ENCODE measurements at regions not wholly inside any gene's neighbourhood (a gene's known extent, or its start where the extent isn't known, plus 50 kb on each side); places are given as distances from the start of the nearest gene placed in this dataset.

GRCh38 chr7:51644216-51644615 is 327.6 kb upstream of the COBL start:
- TF ChIP-seq CTCF (IDR thresholded peaks at IDR 0.05) (no peak), POLR2A (IDR thresholded peaks at IDR 0.05) (no peak)
- 69 to 78% methylated on average over 2 of the region's 2 CpGs for WGBS, 2 donors
- intact Hi-C loops (cut with DNase I; ENCODE audit: low total_unique reads), result no loop called here
- no peak overlapping the region for H3K4me3 ChIP-seq (ENCODE audit: low read depth, poor library complexity, severe bottlenecking)
- no peak for DNase-seq (ENCODE audit: low spot score in 2 of 2)

GRCh38 chr7:51640841-51641240 is 324.2 kb upstream of the COBL start:
- no peak overlapping the region for H3K4me3 ChIP-seq (ENCODE audit: low read depth, poor library complexity, severe bottlenecking)
- WGBS, 2 donors, result 71 to 72% methylated on average over 9 of the region's 9 CpGs
- TF ChIP-seq POLR2A (IDR thresholded peaks at IDR 0.05) (no peak), CTCF (IDR thresholded peaks at IDR 0.05) (no peak)
- no peak for DNase-seq (ENCODE audit: low spot score in 2 of 2)
- intact Hi-C loops (cut with DNase I; ENCODE audit: low total_unique reads), result no loop called here

GRCh38 chr7:51639661-51640334 is 323.2 kb upstream of the COBL start:
- DNase-seq (ENCODE audit: low spot score in 2 of 2), result no peak
- no peak overlapping the region for H3K4me3 ChIP-seq (ENCODE audit: low read depth, poor library complexity, severe bottlenecking)
- TF ChIP-seq CTCF (IDR thresholded peaks at IDR 0.05) (no peak), POLR2A (IDR thresholded peaks at IDR 0.05) (no peak)
- intact Hi-C loops (cut with DNase I; ENCODE audit: low total_unique reads), result no loop called here
- 70% methylated on average over 12 of the region's 12 CpGs for WGBS, 2 donors

- H3K4me3 ChIP-seq (ENCODE audit: low read depth, poor library complexity, severe bottlenecking), result no peak overlapping the region
- no peak for DNase-seq (ENCODE audit: low spot score in 2 of 2)
- WGBS, 2 donors, result 89 to 95% methylated on average over 3 of the region's 3 CpGs
- no peak for TF ChIP-seq POLR2A (IDR thresholded peaks at IDR 0.05)
- no peak for TF ChIP-seq CTCF (IDR thresholded peaks at IDR 0.05)
- intact Hi-C loops (cut with DNase I; ENCODE audit: low total_unique reads), result no loop called here
Measured at GRCh38 chr7:51636503-51636902, 319.9 kb upstream of the COBL start.

- no peak for DNase-seq (ENCODE audit: low spot score in 2 of 2)
- intact Hi-C loops (cut with DNase I; ENCODE audit: low total_unique reads), result no loop called here
- H3K4me3 ChIP-seq (ENCODE audit: low read depth, poor library complexity, severe bottlenecking), result no peak overlapping the region
- TF ChIP-seq CTCF (IDR thresholded peaks at IDR 0.05) (no peak), POLR2A (IDR thresholded peaks at IDR 0.05) (no peak)
- whole genome bisulfite sequencing, 2 donors, result 70 to 71% methylated on average over 5 of the region's 5 CpGs
Measured at GRCh38 chr7:51635775-51636174, 319.2 kb upstream of the COBL start.

- no peak for TF ChIP-seq CTCF (IDR thresholded peaks at IDR 0.05)
- TF ChIP-seq POLR2A (IDR thresholded peaks at IDR 0.05), result no peak
- 67 to 84% methylated on average over 2 of the region's 2 CpGs for WGBS, 2 donors
- DNase-seq (ENCODE audit: low spot score in 2 of 2), result no peak
- H3K4me3 ChIP-seq (ENCODE audit: low read depth, poor library complexity, severe bottlenecking), result no peak overlapping the region
- intact Hi-C loops (cut with DNase I; ENCODE audit: low total_unique reads), result no loop called here
Measured at GRCh38 chr7:51634538-51634937, 317.9 kb upstream of the COBL start.

Data from lower leg skin (tissue), 4 donors.